K562 (cell line): ENCODE measurements at regions not wholly inside any gene's neighbourhood (a gene's known extent, or its start where the extent isn't known, plus 50 kb on each side); places are given as distances from the start of the nearest gene placed in this dataset.

Experiments used
- ATAC-seq: fragments of 200-7000 bp; cut with Tn5 transposase; 3 replicates; pipeline ENCODE4 v1.9.1; 2020; ENCODE audit warnings: moderate library complexity
- BruUV-seq: library from RNA; stranded (reverse); fragments of 400-500 nt; replicated peaks from 2 replicates; lab custom pipeline; 2021; lab: Mats Ljungman, UMichigan
- CTCF ChIA-PET: fragments of 300-600 bp; formaldehyde crosslinking; extraction: SDS; loops from one replicate; lab custom pipeline; 2021; ENCODE audit warnings: low intra/inter-chr PET ratio; lab: Yijun Ruan, JAX
- POLR2A ChIA-PET: fragments of 300-600, 350-650 bp; sonication (Branson Sonifier 250); formaldehyde crosslinking; extraction: SDS; loops from one replicate; lab custom pipeline; 2021; ENCODE audit warnings: antibody characterized with exemption, inconsistent platforms; lab: Yijun Ruan, JAX
- DNase-seq, 4 experiments: peaks; one replicate each; pipeline versions ENCODE4 v3.0.0 to v3.0.0-alpha.2; 2011 to 2018; ENCODE audit warnings: low spot score in 3 of 4, mixed read lengths in 3 of 4; ENCODE audit errors: extremely low read depth in 1 of 4
- FAIRE-seq: peaks from 2 replicates; lab custom pipeline; 2011; peaks lifted over from hg19 to GRCh38; lab: Jason Lieb, UNC
- H2AFZ ChIP-seq: 2 replicates; pipeline ENCODE4 v1.6.0; 2011; ENCODE audit warnings: low read depth, low read length, control low read depth, inconsistent platforms
- H3K27ac ChIP-seq: fragments of 200-600 bp; 3 replicates; pipeline ENCODE4 v1.8.0; 2011; ENCODE audit warnings: low read depth, mild to moderate bottlenecking, control low read depth, inconsistent platforms, low read length, moderate library complexity, mixed read lengths; ENCODE audit errors: extremely low read depth
- H3K27me3 ChIP-seq, 2 experiments: fragments of 300-600 bp in 1 of 2; 2 replicates in 1 of 2; 3 replicates in 1 of 2; pipeline versions ENCODE4 v1.6.0 to v1.8.0; 2011; ENCODE audit warnings: inconsistent platforms in 2 of 2, low read length in 2 of 2, mild to moderate bottlenecking in 1 of 2, mixed read lengths in 1 of 2, moderate library complexity in 1 of 2; ENCODE audit not compliant: control insufficient read depth in 2 of 2, insufficient read depth in 2 of 2
- H3K36me3 ChIP-seq: fragments of 300-600 bp; 3 replicates; pipeline ENCODE4 v1.8.0; 2011; ENCODE audit warnings: mild to moderate bottlenecking, low read length, inconsistent platforms; ENCODE audit not compliant: control insufficient read depth, insufficient read depth
- H3K4me1 ChIP-seq, 2 experiments: fragments of 200-600 bp in 1 of 2; replicated peaks in 1 of 2; 2 replicates in 1 of 2; 3 replicates in 1 of 2; pipeline versions ENCODE4 v1.5.1 to v1.8.0; 2011; ENCODE audit warnings: inconsistent platforms in 2 of 2, low read length in 2 of 2, mild to moderate bottlenecking in 1 of 2, mixed read lengths in 1 of 2, moderate library complexity in 1 of 2; ENCODE audit not compliant: control insufficient read depth in 2 of 2, insufficient read depth in 2 of 2
- H3K4me2 ChIP-seq: 2 replicates; pipeline ENCODE4 v1.6.1; 2011; ENCODE audit warnings: low read length, control low read depth, inconsistent platforms, mixed read lengths; ENCODE audit not compliant: insufficient read depth
- H3K4me3 ChIP-seq: fragments of 200-600 bp; sonication (generic), shearing (Covaris generic); 2 replicates; pipeline ENCODE4 v1.5.1; 2016; ENCODE audit warnings: control low read depth, inconsistent platforms
- H3K79me2 ChIP-seq: fragments of 200-600 bp; 3 replicates; pipeline ENCODE4 v1.8.0; 2011; ENCODE audit warnings: low read length, inconsistent platforms; ENCODE audit not compliant: control insufficient read depth, insufficient read depth
- H3K9ac ChIP-seq, 2 experiments: 2 replicates each; pipeline versions ENCODE4 v1.6.0 to v1.6.1; 2011; ENCODE audit warnings: low read depth in 2 of 2, low read length in 2 of 2, control low read depth in 1 of 2, inconsistent platforms in 1 of 2, mild to moderate bottlenecking in 1 of 2, mixed read lengths in 1 of 2; ENCODE audit not compliant: insufficient read depth in 1 of 2
- H3K9me1 ChIP-seq: one replicate; pipeline ENCODE4 v1.6.0; 2011; ENCODE audit warnings: inconsistent platforms, mild to moderate bottlenecking, low read length, moderate library complexity; ENCODE audit not compliant: control insufficient read depth, insufficient read depth
- H3K9me3 ChIP-seq: replicated peaks from 2 replicates; pipeline ENCODE4 v1.5.1; 2011; ENCODE audit warnings: low read depth, low read length, inconsistent platforms; ENCODE audit not compliant: control insufficient read depth, insufficient read depth
- H4K20me1 ChIP-seq: replicated peaks from 2 replicates; pipeline ENCODE4 v1.6.1; 2011; ENCODE audit warnings: low read length, inconsistent platforms, mixed read lengths; ENCODE audit not compliant: control insufficient read depth, insufficient read depth
- C11orf30 ChIP-seq: fragments of 450-650 bp; IDR thresholded peaks from 2 replicates; pipeline ENCODE4 v1.6.1; 2016; ENCODE audit warnings: low read depth, mild to moderate bottlenecking
- ETV1 ChIP-seq: fragments of 450-650 bp; conservative IDR thresholded peaks from 2 replicates; pipeline ENCODE4 v1.6.1; 2016; ENCODE audit warnings: missing genetic modification characterization, control low read depth, low read depth, missing compliant biosample characterization
- HDAC3 ChIP-seq: fragments of 450-650 bp; IDR thresholded peaks from 2 replicates; pipeline ENCODE4 v1.6.1; 2018; ENCODE audit warnings: borderline replicate concordance, mild to moderate bottlenecking, moderate library complexity; ENCODE audit not compliant: partially characterized antibody
- HNRNPLL ChIP-seq: fragments of 200-400 bp; formaldehyde crosslinking; IDR thresholded peaks from 2 replicates; pipeline ENCODE4 v1.6.1; 2017; ENCODE audit warnings: low read length, low read depth, mild to moderate bottlenecking; ENCODE audit not compliant: poor library complexity, severe bottlenecking
- PML ChIP-seq: IDR thresholded peaks from 2 replicates; pipeline ENCODE4 v1.6.1; 2012; ENCODE audit warnings: low read length, inconsistent platforms
- RBBP5 ChIP-seq: fragments of 200-600 bp; sonication (generic); IDR thresholded peaks from 2 replicates; pipeline ENCODE4 v1.6.1; 2012; ENCODE audit warnings: borderline replicate concordance, mild to moderate bottlenecking, low read length, control low read depth, inconsistent platforms; ENCODE audit not compliant: insufficient read depth, poor library complexity, severe bottlenecking
- SAP30 ChIP-seq: fragments of 200-600 bp; sonication (generic); IDR thresholded peaks from 2 replicates; pipeline ENCODE4 v1.6.1; 2012; ENCODE audit warnings: borderline replicate concordance, low read depth, mild to moderate bottlenecking, moderate library complexity, low read length, control low read depth, inconsistent platforms; ENCODE audit not compliant: insufficient read depth, poor library complexity, severe bottlenecking
- TSC22D4 ChIP-seq: fragments of 450-650 bp; IDR thresholded peaks from 2 replicates; pipeline ENCODE4 v1.6.1; 2016; ENCODE audit warnings: missing genetic modification characterization, missing biosample characterization, control low read depth
- ZFP1 ChIP-seq: fragments of 450-650 bp; formaldehyde crosslinking; IDR thresholded peaks from 2 replicates; pipeline ENCODE4 v1.4.0; 2020; ENCODE audit warnings: mild to moderate bottlenecking, mixed read lengths
- ZNF316 ChIP-seq: fragments of 450-650 bp; IDR thresholded peaks from 2 replicates; pipeline ENCODE4 v1.6.1; 2016
- WGBS: fragments of 100-300 bp; shearing (Covaris generic); methylation state at CpG from one replicate; pipeline ENCODE4 v1.1.6; 2016; ENCODE audit warnings: low coverage, mixed read lengths; ENCODE audit not compliant: insufficient coverage; ENCODE audit errors: missing lambda C conversion rate; 5-methylcytosine and 5-hydroxymethylcytosine counted together
- in situ Hi-C: fragments of 300-500 bp; cut with MboI; formaldehyde crosslinking; loops from 4 replicates; pipeline ENCODE4 v1.15.0; 2018; ENCODE audit warnings: inconsistent platforms, mixed read lengths
- intact Hi-C: fragments of 100-400 bp; cut with micrococcal nuclease; formaldehyde crosslinking; loops from 2 replicates; pipeline ENCODE4 v1.14.2; 2022
- TF ChIP-seq, protein P1 (sequence below): fragments of 450-650 bp; formaldehyde crosslinking; IDR thresholded peaks from 2 replicates; pipeline ENCODE4 v1.4.0; 2020; ENCODE audit warnings: mild to moderate bottlenecking, mixed read lengths

GRCh38 chr20:57865266-57865665, 155.5 kb upstream of the PMEPA1 start:
- Histone ChIP-seq H3K9me3 (no peaks in the 10 kb centered on the region), H3K4me1 (no peaks in the 10 kb centered on the region), H4K20me1 (no peaks in the 10 kb centered on the region), H3K79me2 (no peaks in the 10 kb centered on the region), H3K27ac (no peak overlapping the region), H3K36me3 (no peaks in the 10 kb centered on the region), H3K4me2 (no peak overlapping the region), H2AFZ (no peak overlapping the region), H3K9me1 (no peaks in the 10 kb centered on the region), H3K9ac (no peak overlapping the region), H3K4me3 (no peak overlapping the region), H3K27me3 (peaks cover 0 to 15% of the 10 kb centered on the region in 2 experiments; a peak in 1 of 5 replicates)
- in situ Hi-C loops (no loop called here), intact Hi-C loops (no loop called here)
- ATAC-seq (no peak), FAIRE-seq (no peak), DNase-seq (no peak)
- BruUV-seq = no TSS peak
- peak; percentile 39; the same call in 1 of the 2 replicates for TF ChIP-seq C11orf30
- no peak for TF ChIP-seq HNRNPLL
- TF ChIP-seq ZNF316 = peak; percentile 45; the same call in 1 of the 2 replicates
- POLR2A ChIA-PET = no interaction called here
- CTCF ChIA-PET = no interaction called here
- WGBS = 0% methylated on average over 2 of the region's 2 CpGs

DNA sequence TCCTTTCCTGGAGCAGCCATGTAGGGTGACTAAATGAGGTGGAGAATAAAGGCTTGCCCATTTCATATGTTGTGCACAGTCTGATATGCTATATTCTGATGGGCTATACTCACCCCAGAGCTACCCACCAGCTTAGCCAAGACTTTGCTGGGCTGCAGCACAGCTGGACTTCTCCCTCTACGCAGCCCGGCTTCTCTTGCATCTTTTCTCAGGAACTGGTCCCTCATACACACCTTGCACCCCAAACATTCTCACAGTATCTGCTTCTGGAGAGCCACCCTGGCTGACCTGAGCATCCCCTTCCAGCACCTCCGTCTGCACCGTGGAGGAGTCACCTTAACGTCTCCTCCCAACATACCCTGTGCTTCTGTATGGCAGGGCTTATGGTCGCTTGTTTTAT, 150.8 kb upstream of the PMEPA1 start:
- intact Hi-C loops (no loop called here), in situ Hi-C loops (no loop called here)
- CTCF ChIA-PET = no interaction called here
- no peak overlapping the region for H3K27ac ChIP-seq
- no peak overlapping the region for H2AFZ ChIP-seq
- H3K4me1 ChIP-seq = no peaks in the 10 kb centered on the region
- H4K20me1 ChIP-seq = no peaks in the 10 kb centered on the region
- no peaks in the 10 kb centered on the region for H3K36me3 ChIP-seq
- 0% methylated on average over 6 of the region's 6 CpGs for WGBS
- no peak overlapping the region for H3K9ac ChIP-seq
- POLR2A ChIA-PET = no interaction called here
- TF ChIP-seq HDAC3 = no peak
- TF ChIP-seq, protein P1, sequence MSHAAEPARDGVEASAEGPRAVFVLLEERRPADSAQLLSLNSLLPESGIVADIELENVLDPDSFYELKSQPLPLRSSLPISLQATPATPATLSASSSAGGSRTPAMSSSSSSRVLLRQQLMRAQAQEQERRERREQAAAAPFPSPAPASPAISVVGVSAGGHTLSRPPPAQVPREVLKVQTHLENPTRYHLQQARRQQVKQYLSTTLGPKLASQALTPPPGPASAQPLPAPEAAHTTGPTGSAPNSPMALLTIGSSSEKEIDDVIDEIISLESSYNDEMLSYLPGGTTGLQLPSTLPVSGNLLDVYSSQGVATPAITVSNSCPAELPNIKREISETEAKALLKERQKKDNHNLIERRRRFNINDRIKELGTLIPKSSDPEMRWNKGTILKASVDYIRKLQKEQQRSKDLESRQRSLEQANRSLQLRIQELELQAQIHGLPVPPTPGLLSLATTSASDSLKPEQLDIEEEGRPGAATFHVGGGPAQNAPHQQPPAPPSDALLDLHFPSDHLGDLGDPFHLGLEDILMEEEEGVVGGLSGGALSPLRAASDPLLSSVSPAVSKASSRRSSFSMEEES (CRISPR knock-in tag) = no peak
- no peak for TF ChIP-seq PML
- TF ChIP-seq TSC22D4 = no peak
- TF ChIP-seq ETV1 = no peak
- TF ChIP-seq SAP30 = no peak
- no peak for TF ChIP-seq RBBP5
- no peak for TF ChIP-seq ZFP1
- H3K79me2 ChIP-seq = no peaks in the 10 kb centered on the region
- H3K9me1 ChIP-seq = no peaks in the 10 kb centered on the region
- FAIRE-seq (no peak), ATAC-seq (no peak), DNase-seq (no peak)
- H3K27me3 ChIP-seq = no peaks in the 10 kb centered on the region
- no peaks in the 10 kb centered on the region for H3K9me3 ChIP-seq
- H3K4me3 ChIP-seq = no peak overlapping the region
- BruUV-seq = no TSS peak
- H3K4me2 ChIP-seq = no peak overlapping the region
